ENCODE measurements at regions not wholly inside any gene's neighbourhood (a gene's known extent, or its start where the extent isn't known, plus 50 kb on each side); places are given as distances from the start of the nearest gene placed in this dataset.

DNA sequence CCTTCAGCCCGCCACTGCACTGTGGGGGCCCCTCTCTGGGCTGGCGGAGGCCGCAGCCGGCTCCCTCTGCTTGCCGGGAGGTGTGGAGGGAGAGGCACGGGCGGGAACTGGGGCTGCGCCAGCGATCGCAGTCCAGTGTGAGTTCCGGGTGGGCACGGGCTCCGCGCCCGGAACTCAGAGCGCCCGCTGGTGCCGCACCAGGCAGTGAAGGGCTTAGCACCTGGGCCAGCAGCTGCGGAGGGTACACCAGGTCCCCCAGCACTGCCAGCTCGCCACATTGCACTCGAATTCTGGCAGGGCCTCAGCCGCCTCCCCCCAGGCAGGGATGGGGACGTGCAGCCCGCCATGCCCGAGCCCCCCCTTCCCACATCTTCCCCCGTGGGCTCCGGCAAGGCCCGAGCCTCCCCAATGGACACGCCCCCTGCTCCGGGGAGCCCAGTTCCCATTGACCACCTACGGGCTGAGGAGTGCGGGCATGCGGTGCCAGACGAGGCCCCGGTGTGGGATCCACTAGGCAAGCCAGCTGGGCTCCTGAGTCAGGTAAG, 135.9 kb upstream of the RFC3 start:
- TF ChIP-seq SIN3A (IDR thresholded peaks at IDR 0.05; ENCODE audit: borderline replicate concordance, insufficient read depth, low read depth, low read length) (no peak), POLR2AphosphoS5 (IDR thresholded peaks at IDR 0.05; ENCODE audit: low read depth, low read length) (no peak)
- TF ChIP-seq, protein P1, sequence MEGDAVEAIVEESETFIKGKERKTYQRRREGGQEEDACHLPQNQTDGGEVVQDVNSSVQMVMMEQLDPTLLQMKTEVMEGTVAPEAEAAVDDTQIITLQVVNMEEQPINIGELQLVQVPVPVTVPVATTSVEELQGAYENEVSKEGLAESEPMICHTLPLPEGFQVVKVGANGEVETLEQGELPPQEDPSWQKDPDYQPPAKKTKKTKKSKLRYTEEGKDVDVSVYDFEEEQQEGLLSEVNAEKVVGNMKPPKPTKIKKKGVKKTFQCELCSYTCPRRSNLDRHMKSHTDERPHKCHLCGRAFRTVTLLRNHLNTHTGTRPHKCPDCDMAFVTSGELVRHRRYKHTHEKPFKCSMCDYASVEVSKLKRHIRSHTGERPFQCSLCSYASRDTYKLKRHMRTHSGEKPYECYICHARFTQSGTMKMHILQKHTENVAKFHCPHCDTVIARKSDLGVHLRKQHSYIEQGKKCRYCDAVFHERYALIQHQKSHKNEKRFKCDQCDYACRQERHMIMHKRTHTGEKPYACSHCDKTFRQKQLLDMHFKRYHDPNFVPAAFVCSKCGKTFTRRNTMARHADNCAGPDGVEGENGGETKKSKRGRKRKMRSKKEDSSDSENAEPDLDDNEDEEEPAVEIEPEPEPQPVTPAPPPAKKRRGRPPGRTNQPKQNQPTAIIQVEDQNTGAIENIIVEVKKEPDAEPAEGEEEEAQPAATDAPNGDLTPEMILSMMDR (IDR thresholded peaks at IDR 0.05): no peak
- TF ChIP-seq, protein P2, sequence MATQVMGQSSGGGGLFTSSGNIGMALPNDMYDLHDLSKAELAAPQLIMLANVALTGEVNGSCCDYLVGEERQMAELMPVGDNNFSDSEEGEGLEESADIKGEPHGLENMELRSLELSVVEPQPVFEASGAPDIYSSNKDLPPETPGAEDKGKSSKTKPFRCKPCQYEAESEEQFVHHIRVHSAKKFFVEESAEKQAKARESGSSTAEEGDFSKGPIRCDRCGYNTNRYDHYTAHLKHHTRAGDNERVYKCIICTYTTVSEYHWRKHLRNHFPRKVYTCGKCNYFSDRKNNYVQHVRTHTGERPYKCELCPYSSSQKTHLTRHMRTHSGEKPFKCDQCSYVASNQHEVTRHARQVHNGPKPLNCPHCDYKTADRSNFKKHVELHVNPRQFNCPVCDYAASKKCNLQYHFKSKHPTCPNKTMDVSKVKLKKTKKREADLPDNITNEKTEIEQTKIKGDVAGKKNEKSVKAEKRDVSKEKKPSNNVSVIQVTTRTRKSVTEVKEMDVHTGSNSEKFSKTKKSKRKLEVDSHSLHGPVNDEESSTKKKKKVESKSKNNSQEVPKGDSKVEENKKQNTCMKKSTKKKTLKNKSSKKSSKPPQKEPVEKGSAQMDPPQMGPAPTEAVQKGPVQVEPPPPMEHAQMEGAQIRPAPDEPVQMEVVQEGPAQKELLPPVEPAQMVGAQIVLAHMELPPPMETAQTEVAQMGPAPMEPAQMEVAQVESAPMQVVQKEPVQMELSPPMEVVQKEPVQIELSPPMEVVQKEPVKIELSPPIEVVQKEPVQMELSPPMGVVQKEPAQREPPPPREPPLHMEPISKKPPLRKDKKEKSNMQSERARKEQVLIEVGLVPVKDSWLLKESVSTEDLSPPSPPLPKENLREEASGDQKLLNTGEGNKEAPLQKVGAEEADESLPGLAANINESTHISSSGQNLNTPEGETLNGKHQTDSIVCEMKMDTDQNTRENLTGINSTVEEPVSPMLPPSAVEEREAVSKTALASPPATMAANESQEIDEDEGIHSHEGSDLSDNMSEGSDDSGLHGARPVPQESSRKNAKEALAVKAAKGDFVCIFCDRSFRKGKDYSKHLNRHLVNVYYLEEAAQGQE (IDR thresholded peaks at IDR 0.05; ENCODE audit: insufficient read depth in 1 of 2, low read depth in 2 of 2, low read length in 1 of 2): no peak

All from Panc1 (cell line).